ENCODE measurements at regions not wholly inside any gene's neighbourhood (a gene's known extent, or its start where the extent isn't known, plus 50 kb on each side); places are given as distances from the start of the nearest gene placed in this dataset.
"Not testable (repeated sequence)": the region's sequence is repeated elsewhere in the genome, so short reads cannot be mapped to it uniquely, and the experiment has no call there.

DNA sequence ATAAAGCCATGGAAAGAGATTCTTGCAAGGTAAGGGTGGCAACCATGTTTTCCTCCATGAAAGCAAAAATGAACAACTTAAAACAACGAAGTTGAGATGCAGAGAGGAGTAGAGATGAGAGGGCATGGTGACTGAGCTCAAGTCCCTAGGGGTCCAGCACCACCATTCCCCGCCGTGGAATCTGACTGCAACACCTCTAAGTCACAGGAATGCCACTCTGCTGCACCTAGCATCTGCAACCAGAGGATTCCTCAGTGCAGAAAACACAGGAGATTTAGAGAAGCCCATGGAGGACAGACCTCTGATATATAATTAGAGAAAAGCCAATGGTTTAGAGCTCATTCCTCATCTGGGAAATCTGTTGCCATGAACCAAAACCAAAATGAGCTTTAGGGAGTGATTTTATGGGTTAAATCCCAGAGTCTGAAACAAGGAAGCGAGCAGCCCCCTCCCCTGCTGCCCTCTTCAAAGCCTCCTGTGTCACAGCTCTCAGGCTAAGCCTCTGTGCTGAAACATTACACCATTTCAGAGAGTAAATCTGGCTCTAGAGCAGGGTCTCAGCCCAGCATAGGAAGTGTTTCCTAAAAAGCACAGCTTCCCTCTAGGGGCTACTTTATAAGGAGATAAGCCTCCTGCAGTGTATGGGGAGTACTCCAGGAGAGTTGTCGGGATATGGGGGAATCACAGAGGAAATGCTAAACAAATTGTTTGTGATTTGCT, 1043.6 kb downstream of the UQCRFS1 start:
- no peak for DNase-seq

DNA sequence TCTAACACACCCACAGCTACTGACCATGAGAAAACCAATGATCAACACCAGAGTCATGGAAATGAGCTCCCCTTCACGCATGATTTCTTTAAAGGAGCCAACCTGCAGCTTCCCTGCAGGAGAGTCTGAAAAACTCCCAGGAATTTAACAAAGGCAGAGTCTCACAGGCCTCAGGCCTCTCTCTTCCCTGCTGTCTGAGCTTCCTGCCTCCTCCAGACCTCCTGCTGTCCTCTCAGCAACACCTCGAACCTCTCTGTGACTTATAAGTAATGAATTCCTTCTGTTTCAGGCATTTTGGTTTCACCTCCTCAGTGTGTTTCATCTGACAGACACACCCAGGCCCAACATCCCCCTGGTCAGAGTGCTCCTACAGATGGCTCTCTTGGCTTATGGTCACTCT, 1044.4 kb downstream of the UQCRFS1 start:
- no peak for DNase-seq

DNA sequence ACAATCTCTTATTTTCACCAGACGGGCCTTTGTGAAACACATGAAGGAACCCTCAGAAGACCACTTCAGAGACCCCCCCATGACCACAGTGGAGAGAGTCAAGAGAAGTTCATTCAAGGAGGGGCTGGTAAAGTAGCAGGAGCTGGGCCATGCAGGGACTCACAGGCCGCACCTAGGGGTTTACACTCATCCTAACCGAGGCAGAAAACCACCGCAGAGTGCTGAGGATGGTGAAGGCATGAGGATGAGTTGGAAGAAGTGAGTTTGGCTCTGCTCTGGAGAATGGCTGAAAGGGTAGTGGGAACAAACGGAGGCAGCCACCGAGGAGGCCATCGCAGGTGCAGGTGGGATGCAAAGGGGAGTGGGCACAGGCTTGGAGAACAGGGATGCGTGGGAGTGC, 1046.9 kb downstream of the UQCRFS1 start:
- no peak for DNase-seq

DNA sequence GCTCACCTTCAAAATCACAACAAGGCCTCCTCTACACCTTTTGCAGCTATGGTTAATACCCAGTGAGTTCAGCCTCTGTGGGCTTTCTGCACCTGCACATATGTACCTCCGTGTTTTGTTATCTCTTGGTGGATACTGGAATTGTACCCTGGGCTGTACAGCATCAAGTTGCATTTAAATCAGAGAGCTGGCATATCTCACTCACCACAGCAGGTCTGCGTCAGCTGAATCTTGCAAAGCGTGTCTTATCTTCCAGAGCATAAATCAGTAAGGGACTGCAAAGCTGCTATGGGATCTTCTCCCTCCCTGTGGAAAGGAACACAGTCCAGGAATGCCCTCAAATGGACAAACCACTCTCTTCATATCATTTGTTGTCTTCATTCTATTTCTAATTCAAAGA, 1048.7 kb downstream of the UQCRFS1 start:
- no peak for DNase-seq

DNA sequence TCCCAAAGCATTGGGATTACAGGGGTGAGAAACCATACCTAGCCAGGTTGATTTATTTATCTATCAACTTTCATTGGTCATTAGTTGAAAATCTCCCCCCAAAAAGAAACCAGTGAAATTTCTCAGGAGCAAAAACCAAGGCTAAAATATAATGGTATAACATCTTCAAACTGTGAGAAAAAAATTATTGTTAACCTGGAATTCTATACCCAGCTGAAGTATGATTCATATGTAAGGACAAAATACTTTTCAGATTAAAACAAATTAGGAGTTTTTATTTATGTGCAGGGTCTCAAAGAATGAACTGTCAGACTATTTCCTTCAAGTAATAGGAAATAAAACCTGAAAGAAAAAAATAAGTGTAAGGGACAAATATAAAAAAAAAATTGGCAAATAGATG, 1053.9 kb downstream of the UQCRFS1 start:
- no peak for DNase-seq

DNA sequence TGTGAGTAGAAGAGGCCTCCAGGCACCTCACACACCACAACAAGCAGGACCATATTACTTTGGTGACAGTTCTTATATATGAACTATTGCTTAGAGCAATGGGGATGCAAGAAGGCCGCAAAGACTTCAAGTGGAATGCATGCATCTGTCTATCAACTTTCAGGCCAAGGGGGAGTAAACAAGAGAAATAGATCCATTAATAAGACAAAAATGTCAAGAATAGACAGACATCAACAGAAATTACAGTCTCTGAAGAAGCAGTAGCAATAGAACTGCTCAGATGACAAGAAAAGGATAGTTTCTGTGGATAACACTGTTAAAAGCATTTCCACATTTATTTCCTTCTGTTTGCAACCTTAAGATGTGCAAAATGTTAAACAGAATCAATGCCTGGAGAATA, 1057.7 kb downstream of the UQCRFS1 start:
- DNase-seq: no peak

DNA sequence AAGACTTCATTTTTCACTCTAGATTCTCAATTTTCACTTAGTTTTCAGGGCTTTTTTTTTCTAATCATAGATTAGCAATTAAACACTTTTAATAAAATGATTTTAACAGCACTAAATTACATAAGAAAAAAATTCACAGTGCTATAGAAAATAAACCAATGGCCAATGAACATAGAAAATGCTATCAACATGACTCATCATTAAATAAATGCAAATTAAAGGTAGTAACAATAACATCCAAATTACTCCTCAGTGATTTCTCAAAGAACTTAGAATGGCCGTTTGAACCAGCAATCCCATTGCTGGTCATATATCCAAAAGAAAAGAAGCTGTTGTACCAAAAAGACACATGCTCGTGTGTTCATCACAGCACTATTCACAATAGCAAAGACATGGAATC, 1058.9 kb downstream of the UQCRFS1 start:
- DNase-seq: no peak

DNA sequence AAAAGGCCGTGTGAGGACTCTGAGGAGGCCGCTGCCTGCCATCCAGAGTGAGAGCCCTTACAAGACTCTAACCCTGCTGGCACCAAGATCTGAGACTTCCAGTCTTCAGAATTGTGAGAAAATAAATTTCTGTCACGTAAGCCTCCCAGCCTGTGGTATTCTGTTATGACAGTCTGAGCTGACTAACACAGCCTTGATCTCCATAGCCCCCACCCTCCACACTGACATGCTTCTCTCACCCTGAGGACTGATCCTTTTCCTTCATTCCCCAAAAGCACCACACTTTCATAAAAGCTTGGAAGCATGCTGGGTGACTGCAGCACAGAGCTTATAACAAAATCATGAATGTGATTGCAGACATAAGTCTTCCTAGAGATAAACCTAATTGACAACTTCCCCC, 1059.8 kb downstream of the UQCRFS1 start:
- DNase-seq: no peak

DNA sequence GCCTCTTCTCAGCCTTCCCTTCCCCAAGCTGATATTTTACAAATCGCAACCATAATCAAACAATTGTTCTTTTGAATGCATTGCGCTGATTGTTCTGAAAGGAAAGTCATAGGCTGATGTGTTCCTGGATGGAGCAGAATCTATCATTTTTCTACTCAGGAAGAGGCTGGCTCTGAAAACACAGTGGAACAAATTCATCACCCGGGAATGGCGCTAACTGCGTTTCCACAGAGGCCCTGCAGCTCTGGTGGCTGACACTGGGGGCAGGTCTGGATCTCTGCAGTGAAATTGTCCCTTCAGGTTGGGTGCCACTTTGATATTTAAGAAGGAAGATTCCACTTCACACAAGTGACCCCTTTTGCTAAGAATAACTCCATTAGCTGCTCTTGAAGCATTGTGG, 1060.8 kb downstream of the UQCRFS1 start:
- no peak for DNase-seq

DNA sequence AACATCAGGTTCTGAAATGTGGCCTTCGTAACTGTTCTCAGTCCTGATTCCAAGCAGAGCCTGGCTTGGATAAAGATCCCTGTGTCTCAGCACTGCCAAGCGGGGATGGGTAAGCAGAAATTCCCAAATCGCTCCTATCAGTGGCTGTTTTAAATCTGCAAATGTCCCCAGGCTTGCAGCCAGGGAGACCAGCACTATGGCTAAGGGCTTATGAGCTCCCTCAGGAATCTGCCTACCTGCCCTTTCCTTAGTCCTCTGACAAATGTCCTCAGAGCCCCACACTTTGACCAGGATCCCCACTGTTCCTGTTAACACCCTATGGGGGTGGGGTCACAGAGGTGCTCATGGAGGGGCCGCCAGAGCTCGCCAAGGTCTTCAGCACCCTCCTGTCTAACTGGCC, 1062.8 kb downstream of the UQCRFS1 start:
- no peak for DNase-seq

DNA sequence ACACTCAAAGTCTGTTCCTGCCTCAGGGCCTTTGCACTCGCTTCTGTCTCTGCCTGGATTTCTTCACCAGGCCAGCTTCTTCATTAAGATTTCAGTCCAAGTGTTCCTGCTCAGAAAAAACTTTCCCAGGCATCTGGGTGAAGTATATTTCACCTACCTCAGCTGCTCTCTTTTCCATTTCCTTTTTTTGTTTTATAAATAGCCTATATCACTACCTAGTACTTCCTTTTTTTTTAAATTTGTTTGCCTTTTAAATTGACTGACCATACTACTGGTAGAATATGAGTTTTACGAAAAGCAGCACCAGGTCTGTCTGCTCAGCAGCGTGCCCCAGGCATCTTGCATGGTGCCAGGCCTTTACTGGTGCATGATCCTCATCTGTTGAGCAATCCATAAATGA, 1064.4 kb downstream of the UQCRFS1 start:
- DNase-seq: no peak

DNA sequence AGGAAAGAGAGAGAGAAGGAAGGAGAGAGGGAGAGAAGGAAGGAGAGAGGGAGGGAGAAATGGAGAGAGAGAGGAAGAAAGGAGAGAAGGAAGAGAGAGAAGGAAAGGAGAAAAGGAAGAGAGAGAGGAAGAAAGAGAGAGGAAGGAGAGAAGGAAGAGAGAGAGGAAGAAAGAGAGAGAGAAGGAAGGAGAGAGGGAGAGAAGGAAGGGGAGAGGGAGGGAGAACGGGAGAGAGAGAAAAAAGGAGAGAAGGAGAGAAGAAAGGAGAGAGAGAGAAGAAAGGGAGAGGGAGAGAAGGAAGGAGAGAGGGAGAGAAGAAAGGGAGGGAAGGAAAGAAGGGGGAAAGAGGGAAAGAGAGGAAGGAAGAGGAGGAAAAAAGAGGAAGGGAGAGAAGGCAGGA, 1070.7 kb downstream of the UQCRFS1 start:
- no peak for DNase-seq

DNA sequence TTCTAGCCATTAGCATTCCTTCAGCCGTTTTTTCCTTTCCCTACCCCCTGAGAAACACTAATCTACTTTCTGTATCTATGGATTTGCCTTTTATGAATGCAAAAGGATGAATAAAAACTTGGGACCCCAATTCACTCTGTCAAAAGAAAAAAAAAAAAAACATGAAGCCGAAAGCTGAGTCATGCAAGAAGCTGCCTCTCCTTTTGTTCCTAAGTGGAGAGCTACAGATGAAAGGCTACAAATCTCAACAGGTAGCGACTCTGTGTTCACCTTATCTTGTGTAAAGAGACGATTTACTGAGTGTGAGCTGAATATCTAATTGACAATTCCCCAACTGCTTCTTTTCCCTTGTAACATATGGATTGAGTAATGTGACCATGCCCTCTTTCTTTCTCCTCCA, 1072.8 kb downstream of the UQCRFS1 start:
- DNase-seq: no peak

DNA sequence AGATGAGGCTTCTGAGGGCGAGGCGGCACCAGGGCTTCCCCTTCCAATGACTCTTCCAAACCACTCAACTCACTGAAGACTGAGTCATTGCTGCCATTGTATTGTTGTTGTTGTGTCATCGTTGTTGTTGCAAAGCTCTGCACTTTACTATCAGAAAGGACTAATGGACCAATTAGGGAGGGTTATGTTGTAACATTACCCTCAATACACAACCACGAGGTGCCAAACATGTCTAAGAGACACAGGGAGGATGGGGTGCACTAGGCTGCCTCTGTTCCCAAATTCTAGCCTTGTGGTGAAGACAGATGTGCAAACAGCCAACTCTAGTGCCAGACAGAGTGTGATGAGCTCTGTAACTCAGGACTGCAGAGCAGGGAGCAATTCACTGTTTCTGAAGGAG, 1075.2 kb downstream of the UQCRFS1 start:
- no peak for DNase-seq

DNA sequence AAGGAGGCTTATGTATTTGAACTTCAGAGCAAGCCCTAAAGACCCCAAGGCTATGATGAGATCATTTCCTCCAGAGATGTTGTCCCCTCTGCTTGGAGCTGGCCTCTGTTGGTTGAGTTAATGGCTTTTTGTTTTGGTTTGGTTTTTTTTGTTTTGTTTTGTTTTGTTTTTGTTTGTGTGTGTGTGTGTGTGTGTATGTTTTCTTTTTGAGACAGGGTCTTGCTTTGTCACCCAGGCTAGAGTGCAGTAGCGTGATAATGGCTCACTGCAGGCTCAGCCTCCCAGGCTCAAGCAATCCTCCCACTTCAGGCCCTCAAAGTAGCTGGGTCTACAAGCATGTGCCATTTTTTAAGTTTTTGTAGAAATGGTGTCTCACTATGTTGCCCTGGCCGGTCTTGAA, 1076.2 kb downstream of the UQCRFS1 start:
- DNase-seq: no peak

DNA sequence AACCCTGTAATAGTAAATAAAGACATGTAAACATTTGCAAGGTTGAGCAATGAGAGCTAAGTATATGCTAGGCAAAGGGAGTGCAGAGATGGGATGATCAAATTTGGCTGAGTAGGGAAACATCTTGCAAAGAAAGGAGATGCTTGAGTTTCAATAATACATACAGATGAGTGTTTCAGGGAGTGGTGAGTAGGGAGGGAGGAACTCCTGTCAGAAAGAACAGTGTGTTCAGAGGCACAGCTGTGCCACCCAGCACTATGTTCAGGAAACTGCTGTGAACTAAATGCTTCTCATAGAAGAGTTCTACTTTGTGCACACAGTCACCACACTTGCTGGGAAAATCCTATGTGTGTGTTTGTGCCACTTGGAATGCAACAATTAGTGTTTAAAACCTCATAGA, 1077.1 kb downstream of the UQCRFS1 start:
- DNase-seq: no peak

DNA sequence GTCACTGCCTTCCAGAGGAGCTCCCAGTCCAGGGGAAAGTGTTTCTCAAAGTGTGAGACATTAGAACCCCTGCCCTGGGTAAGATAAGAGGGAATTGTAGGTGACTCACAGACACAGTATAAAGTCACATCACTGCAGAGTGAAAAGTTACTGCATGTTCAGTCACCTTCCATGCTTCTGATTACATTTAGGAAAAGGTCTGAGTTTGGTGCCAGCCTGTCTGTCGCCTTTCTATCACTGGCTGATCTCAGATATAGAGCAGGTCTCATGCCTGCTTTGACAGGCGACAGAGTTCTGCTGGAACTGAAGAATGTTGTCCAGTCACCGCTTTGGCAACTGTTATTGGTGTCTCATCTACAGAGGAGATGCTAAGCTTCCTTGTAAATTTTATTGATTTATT, 1078.6 kb downstream of the UQCRFS1 start:
- DNase-seq: no peak

DNA sequence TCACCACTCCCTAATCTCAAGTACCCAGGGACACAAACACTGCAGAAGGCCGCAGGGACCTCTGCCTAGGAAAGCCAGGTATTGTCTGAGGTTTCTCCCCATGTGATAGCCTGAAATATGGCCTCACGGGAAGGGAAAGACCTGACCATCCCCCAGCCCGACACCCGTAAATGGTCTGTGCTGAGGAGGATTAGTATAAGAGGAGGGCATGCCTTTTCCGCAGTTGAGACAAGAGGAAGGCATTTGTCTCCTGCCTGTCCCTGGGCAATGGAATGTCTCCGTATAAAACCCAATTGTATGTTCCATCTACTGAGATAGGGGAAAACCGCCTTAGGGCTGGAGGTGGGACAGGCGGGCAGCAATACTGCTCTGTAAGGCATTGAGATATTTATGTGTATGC, 1082.1 kb downstream of the UQCRFS1 start:
- not testable (repeated sequence) for DNase-seq

DNA sequence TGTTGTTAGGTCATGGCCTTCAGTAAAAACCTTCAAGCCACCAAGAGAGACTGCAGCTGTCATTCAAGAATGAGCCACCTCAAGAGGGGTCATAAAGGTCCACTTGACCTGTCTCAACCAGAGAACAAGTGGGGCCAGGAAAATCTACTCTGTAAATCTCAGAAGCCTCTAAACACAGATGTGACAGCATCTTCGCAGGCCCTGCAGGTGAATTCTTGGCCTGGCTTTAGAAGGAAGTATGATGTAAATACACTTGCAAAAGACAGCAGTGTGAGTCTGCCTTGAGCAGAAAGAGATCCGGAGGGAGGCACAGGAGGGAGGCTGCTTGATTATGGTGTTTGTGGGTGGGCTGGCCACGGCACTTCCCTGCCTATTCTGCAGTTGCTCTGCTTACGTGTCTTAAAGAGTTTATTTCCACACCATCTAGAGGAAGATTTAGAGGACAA, 1082.9 kb downstream of the UQCRFS1 start:
- DNase-seq: no peak

DNA sequence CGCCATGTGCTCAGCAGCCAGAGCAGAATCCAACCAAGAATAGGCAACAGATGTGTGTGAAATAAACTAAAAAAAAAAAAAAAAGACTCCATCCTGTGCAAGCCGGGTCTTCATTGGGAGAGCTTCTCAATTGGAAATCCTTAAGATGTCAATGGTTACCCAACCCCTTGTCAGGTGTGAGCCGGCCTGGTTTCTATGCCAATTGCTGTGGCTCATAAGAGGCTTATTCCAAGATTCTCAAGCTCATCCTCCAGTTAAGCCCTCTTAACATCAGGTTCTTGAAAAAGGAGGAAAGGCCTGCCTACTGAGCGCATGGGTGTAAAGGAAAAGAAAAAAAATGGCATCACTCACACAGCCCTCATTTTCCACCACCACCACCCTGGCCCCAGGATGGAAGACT, 1084.6 kb downstream of the UQCRFS1 start:
- no peak for DNase-seq

DNA sequence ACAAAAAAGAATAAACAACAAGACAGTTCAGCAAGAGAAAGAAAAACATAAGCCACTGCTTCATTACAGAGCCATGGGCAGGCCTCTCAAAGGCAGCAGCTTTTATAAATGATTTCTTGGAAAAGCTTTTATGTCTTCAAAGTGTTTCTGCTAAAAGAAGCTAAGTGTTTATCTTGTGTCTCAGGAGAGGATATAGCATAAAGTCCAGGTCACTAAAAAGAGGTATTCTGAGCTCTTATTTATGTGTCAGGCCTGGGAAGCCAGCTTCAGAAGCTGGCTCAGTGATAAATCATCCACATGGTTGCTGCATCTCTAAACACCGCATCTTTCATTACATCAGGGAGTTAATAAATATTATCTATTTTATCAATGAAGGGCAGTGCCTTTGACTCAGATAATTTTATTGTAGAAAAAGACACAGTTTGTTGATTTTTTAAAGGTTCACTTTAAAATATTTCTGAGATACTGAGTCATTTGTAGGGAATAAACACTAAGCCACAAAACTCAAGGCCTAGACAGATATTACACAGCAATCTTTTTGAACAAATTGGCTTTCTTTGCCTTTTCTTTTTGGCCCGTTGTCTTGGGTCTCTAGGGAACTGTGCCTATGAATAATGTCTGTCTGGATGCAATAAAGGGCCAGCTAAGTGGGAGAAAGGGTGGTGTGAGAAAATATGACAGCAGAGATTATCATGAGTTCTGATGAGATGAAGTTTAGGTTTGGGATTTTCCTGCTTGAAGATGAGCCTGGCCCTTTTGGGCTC, 1086.6 kb downstream of the UQCRFS1 start:
- DNase-seq: no peak

DNA sequence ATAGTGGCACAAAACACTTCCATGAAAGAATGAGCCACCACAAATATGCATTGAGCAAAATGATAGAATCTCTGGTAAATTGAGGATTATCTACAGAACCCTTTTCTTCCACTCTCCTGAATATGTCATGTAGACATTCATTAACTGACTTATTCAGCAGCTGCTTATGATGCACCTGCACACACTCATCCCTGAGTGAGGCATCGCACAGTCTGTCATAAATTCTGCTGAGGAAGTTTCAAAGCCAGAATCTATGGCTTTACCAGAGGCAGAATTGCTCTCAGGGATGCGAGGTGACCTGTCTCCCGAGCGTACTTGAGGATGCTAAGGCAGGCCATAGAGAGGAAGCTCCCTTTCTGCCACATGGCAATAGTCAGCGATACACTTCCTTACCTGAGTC, 1090.2 kb downstream of the UQCRFS1 start:
- no peak for DNase-seq

DNA sequence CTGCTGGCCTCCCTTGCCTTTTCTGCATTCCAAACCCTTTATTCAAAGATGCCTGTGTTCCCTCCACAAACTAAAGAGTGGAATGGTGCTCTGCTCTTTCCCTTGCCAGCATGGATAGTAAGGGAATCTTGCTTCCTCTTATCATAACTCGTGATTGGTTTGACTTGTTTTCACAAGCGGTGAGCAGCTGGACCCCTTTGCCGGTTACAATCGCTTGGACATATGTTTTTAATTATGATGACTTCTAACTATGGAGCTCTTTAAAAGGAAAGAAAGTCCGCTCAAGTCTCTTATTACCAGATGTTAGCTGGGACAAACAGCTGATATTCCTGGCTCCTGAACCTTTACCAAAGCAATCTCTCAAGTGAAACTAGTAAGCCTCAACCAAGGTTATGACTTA, 1094.7 kb downstream of the UQCRFS1 start:
- DNase-seq: no peak

DNA sequence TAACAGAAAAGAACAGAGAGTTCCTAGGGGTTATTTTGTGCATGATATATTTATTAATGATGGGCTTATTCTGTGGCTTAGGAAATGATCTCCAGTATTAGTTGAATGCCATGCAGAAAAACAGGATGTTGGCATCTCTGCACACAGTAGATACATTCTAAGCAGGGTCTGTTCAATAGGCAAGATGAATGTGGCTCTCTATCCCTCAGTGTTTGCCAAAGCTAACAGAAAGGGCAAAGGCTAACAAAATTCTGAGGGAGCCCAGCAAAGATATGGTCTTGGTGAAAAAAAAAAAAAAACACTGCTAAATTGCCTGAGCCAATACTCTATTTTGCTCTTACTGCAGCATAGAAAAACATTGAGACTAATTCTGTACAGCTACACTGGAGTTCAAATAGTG, 1095.8 kb downstream of the UQCRFS1 start:
- no peak for DNase-seq

DNA sequence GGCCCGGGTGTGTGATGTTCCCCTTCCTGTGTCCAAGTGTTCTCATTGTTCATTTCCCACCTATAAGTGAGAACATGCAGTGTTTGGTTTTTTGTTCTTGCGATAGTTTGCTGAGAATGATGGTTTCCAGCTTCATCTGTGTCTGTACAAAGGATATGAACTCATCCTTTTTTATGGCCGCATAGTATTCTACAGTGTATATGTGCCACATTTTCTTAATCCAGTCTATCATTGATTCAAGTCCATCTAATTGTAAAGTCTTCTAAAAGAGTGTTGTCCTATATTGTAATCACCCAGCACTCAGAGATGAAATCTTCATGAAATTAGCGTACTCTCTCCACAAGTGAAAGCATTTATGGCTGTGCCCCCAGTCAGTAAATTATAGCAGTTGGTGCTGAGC, 1096.6 kb downstream of the UQCRFS1 start:
- DNase-seq: not testable (repeated sequence)
